Fibroblast of mammary gland (primary cell): ENCODE measurements at regions not wholly inside any gene's neighbourhood (a gene's known extent, or its start where the extent isn't known, plus 50 kb on each side); places are given as distances from the start of the nearest gene placed in this dataset.
"Not testable (repeated sequence)": the region's sequence is repeated elsewhere in the genome, so short reads cannot be mapped to it uniquely, and the experiment has no call there.

ENCODE experiments used
- DNase-seq: peaks from one replicate; pipeline ENCODE4 v3.0.0-alpha.2; 2010; ENCODE audit warnings: low read depth
- H3K4me3 ChIP-seq: 2 replicates; pipeline ENCODE4 v1.5.1; 2011; ENCODE audit warnings: low read depth, mild to moderate bottlenecking, low read length, moderate library complexity; ENCODE audit not compliant: control insufficient read depth
- CTCF ChIP-seq: conservative IDR thresholded peaks from 2 replicates; pipeline ENCODE4 v1.5.1; 2011; ENCODE audit warnings: low read depth, low read length, inconsistent platforms; ENCODE audit not compliant: control insufficient read depth, insufficient read depth

- no peak for TF ChIP-seq CTCF
Observed at GRCh38 chr2:82986899-82987298, 1472.2 kb downstream of the SUCLG1 start.

GRCh38 chr2:82985572-82986197 lies 1473.4 kb downstream of the SUCLG1 start:
- no peak for TF ChIP-seq CTCF
- no peak for DNase-seq

More at GRCh38 chr2:82986899-82987298, 1472.2 kb downstream of the SUCLG1 start:
- no peak overlapping the region for H3K4me3 ChIP-seq
- no peak for DNase-seq

GRCh38 chr2:82968358-82968757 lies 1490.7 kb downstream of the SUCLG1 start:
- DNase-seq, result no peak
- no peak overlapping the region for H3K4me3 ChIP-seq
- TF ChIP-seq CTCF, result no peak

More at GRCh38 chr2:82985572-82986197, 1473.4 kb downstream of the SUCLG1 start:
- no peak overlapping the region for H3K4me3 ChIP-seq

GRCh38 chr2:82964341-82964740 lies 1494.7 kb downstream of the SUCLG1 start:
- no peak for TF ChIP-seq CTCF
- no peak for DNase-seq
- no peak overlapping the region for H3K4me3 ChIP-seq

- TF ChIP-seq CTCF, result no peak
- H3K4me3 ChIP-seq, result no peak overlapping the region
- DNase-seq, result no peak
Observed at GRCh38 chr2:82959727-82960126, 1499.4 kb downstream of the SUCLG1 start.

- H3K4me3 ChIP-seq, result no peak overlapping the region
- TF ChIP-seq CTCF, result no peak
Observed at GRCh38 chr2:82954868-82955267, 1504.2 kb downstream of the SUCLG1 start.

GRCh38 chr2:82939211-82939610 lies 1519.9 kb downstream of the SUCLG1 start:
- TF ChIP-seq CTCF, result no peak
- no peak for DNase-seq
- no peak overlapping the region for H3K4me3 ChIP-seq

More at GRCh38 chr2:82954868-82955267, 1504.2 kb downstream of the SUCLG1 start:
- no peak for DNase-seq

- H3K4me3 ChIP-seq, DNase-seq: not testable (repeated sequence)
Observed at GRCh38 chr2:82938321-82938845, 1520.7 kb downstream of the SUCLG1 start.
